HL-60/S4 (cell line): ENCODE measurements at regions not wholly inside any gene's neighbourhood (a gene's known extent, or its start where the extent isn't known, plus 50 kb on each side); places are given as distances from the start of the nearest gene placed in this dataset.

Experiments
- in situ Hi-C: fragments of 300-500 bp; cut with MboI; formaldehyde crosslinking; loops from 2 replicates; pipeline ENCODE4 v1.14.3; 2022; ENCODE audit warnings: low sequenced_read_pairs

DNA sequence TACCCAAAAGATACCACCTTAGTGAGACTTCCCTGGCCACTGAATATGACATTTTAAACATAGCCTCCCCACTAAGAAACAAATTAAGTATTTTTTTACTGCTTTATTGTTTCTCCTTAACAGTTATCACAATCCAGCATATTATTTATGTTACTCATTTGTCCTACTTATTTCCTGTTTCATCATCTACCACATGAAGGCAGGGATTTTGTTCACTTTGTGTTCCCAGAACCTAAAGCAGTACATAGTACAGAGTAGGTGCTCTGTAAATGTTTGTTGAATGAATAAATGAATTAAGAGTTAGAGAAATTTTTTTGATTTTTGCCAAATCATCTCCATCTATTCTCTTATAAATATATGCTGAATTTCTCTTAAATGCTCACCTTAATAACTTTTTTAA, 318.4 kb upstream of the GIMD1 start:
- in situ Hi-C loops, result no loop called here

DNA sequence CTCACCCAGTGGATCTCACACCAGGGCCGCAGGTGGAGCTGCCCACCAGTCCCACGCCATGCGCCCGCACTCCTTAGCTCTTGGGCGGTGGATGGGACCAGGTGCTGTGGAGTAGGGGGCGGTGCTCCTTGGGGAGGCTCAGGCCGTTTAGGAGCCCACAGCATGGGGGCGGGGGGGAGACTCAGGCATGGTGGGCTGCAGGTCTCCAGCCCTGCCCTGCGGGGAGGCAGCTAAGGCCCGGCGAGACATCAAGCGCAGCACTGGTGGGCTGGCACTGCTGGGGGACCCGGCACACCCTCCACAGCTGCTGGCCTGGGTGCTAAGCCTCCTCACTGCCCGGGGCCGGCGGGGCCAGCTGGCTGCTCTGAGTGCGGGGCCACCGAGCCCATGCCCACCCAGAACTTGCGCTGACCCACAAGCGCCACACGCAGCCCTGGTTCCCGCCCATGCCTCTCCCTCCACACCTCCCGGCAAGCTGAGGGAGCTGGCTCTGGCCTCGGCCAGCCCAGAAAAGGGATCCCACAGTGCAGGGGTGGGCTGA, 312.9 kb upstream of the GIMD1 start:
- in situ Hi-C loops, result no loop called here

DNA sequence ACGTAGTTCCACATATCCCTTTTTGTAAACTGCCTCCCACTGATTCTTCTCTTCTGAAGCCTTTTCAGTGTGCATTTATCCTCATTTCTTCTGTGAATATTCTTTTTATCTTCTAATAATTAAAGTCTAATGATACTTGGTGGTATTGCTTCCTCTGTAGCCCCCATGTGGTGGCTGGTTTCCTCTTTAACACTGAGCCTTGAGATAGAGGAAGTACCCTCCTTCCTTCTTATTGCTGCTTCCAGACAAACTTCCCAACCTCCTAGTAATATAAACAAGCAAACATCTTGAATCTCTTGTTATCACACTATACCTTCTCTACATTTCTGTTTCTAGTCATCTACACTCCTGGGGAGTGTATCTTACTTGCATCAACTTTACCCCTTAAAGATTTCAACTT, 310.5 kb upstream of the GIMD1 start:
- in situ Hi-C loops, result no loop called here

DNA sequence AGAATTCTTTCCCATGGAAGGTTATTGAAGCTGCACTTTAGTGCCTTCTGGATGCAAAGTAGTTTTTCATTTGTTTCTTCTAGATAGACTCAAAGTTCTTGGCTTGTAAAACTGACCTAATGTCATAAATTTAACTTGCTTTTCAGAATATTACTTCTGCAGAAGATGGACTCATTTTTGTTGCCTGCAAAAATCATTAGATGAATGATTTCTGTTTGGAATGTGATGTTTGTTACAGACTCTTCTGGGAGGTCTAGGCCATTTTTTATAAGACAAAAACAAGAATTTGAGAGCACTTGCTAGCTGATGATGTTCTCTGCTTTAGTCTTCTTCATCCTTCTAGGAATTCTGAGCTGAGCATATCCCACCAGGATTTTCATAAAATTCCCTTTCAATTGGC, 308.6 kb upstream of the GIMD1 start:
- in situ Hi-C loops, result no loop called here

DNA sequence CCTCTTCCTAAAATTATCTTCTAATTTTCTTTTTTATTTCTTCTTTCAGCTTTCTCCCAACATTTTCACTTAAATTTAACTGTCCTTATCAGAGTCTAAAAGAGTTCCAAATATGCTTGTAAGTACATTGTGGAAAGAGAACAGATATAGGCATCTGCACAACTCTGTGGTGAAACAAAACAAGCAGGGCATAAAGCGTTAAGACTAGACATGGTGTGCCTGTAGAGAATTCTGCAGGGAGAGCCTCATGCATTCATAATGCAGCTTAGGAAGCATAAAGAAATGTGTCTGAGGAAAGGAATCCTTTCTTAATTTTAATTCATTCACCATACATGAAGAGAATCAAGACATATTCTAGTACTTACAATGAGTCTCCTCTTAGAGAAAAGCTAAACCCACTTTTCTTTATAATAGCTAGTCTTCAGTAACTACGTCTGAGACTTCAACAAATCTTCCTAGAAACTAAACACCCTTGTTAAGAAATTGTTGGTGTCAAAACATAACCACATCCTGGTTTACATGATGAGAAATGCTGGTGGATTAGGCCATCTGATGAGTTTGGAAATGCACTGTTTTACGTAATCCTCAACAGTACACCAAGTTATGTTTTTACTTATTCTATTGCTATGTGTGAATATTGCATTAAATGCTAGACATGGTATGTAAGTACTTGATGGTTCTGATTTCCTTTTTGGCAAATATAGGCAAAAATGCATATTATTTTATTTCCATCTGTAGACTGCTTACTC, 307.8 kb upstream of the GIMD1 start:
- in situ Hi-C loops, result no loop called here

DNA sequence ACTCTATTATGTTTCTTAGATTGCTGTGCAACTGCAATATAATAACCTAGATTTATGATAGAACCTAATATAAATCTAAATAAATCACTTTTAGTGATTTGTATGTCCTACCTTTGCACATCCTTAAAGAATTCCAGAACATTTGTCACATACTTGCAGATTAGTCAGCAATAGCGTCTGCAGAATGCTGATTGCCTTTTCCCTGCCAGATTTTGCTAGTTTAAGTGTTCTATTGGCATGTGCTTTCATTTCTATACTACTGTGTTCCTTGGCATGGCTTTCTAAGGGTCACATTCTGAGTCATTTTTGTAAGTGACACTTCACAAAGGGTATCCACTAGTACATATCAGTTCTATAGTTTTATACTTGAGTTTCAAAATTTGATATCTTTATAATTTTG, 303.1 kb upstream of the GIMD1 start:
- in situ Hi-C loops, result no loop called here

DNA sequence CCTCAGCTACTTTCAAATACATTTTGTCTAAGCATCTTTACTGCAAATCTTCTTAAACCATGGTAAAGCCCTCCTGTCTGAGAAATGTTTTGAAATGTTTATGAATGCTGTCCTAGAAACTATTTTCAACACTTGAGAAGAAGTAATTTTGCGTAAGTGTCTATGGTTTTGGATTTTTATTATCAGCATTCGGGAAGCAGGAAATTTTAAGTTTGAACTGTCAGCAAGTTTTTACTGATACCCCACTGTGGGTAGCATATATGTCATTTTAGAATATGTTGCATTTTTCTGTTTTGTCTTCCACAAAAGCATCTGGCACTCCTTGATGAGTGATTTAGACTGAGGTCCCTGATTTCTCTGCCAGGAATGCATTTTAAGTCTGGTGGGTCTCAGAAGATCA, 302.4 kb upstream of the GIMD1 start:
- in situ Hi-C loops, result no loop called here

DNA sequence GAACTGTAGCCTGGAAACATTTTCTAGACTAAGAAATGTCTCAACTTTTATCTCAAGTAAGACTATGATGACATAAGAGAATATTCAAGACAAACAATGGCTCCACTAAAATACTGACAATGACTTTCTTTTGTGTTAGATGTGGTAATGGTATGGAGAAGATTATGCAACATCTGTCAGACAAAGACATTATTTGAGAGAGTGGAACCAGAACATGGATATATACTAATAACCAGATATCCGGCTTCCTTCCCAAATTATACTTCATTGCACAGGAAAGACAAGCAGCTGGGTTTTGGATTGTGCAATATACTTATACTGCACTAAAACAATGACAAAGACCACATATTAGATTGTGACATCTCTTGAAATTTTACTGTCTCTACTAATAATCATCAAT, 290.8 kb upstream of the GIMD1 start:
- in situ Hi-C loops, result no loop called here

DNA sequence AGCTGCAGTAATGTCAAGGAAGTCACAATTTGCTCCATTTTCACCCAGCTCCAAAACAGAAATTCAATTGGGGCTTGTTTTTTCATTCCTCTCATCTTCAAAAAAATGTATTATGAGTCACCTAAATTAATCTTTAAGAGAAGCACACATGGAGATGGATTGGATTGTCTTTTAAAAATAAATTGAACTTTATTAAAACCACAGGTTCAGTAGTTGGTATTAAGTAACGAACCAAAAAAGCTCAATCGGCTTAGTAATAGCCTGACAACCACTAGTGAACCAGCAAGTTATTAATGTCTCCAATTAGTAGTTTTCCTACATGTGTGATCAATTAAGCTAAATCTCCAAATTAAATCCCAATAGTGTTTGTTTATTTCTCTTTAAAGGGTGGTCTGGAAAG, 283.5 kb upstream of the GIMD1 start:
- in situ Hi-C loops, result no loop called here

DNA sequence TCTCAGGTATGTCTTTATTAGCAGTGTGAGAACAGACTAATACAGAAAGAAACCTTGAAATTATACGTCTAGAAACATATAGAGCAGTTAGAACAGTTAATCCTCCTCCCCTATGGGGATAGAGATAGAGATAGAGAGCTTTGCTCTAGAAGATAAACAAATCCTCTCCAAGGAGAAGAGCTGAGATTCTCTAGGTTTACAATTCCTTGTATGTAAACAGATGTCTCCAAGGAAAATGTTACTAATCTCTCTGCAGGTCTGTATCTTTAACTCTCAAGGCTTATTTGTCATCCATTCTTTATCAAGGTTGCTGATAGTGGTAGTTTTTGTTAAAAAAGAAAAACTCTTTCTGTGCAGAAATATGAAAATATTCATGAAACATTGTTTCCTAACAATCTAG, 282.1 kb upstream of the GIMD1 start:
- in situ Hi-C loops, result no loop called here

DNA sequence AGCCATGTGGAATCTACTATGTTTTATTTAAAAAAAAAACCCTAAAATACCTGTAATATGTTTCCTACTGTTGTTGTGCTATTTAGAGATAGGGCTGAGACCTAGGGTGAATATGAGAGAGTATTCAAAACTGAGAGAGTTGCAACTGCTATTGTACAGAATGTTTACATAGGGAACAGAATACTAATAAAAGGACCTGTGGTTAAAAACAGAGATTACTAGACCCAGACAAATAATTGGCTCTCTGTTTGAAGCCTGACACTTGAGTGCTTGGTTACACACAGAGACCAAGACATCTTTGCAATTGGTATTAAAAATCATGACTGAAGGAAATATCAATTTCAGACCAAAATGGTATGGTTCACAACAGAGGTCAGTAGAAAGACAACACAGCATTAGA, 278.9 kb upstream of the GIMD1 start:
- in situ Hi-C loops, result no loop called here

DNA sequence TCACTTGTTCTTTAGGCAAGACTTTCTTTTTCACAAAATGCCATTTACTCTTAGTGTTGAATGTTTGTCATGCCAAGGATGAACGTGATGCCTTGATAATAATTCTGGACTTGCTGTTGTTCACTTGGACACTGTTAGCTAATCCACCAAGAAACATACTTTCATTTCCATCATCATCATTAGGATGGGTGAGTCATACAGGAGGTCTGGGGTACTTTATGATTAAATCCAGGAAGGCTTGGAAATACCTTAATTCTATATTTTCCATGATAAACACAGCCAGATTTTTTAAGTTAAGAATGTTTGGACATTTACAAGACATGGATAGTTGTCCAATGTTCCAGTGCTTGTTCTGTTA, 260.7 kb upstream of the GIMD1 start:
- in situ Hi-C loops, result no loop called here

DNA sequence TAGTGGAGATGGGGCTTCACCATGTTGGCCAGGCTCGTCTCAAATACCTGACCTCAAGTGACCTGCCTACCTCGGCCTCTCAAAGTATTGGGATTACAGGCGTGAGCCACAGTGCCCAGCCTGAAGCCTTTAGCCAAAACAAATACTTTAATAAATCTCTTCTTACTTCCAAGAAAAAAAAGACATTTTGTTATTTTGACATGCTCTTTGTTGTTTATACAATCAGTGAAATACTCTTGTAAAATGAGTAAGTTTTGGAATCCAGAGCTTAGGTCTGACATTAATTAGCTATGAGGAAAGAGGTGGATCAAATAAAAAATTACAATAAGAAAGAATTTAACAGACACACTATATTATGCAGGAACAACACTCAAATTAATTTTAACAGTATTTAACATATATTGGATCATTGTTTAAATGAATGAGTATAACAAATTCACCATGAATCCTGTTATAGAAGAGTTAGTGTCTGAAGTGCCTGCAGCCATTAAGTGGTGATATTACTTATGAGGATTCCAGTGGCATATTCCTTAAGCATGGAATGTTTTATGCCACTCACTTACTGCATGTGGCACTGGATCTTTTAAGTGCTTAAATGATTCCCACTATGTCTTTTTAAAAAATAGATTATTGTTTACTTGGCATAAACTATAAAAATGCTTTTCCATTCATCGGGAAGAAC, 260.1 kb upstream of the GIMD1 start:
- in situ Hi-C loops, result no loop called here

DNA sequence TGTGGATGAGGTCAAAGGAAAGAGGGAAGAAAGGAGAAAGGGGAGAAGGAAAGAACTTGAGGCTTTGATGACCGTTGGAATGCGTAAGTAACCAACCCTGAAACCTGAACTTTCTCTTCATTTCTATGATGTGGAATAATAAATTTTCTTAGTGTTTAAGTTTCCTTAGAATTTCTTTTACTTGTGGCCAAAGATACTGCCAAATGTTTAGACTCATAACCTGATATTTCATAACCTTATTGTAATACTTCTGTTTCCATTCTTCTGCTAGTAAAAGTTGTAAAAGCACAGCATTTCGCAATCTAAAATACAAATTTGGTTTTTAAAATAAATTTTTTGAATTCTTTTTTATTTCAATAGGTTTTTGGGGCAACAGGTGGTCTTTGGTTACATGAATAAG, 258.5 kb upstream of the GIMD1 start:
- in situ Hi-C loops, result no loop called here

DNA sequence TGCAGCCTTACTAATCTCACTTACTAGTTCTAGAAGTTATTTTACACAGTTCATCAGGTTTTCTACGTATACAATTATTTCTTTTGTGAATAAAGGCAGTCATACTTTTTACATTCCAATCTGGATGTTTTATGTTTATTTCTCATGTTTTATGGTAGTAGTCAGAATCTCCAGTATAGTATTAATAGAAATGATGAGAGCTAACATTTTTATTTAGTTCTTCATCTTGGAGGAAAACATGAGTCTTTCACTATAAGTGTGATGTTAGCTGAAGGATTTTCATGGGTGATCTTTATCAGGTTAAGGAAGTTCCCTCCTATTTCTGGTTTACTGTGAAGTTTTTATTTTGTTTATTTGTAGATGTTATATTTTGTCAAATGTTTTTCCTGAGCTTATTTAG, 256.1 kb upstream of the GIMD1 start:
- in situ Hi-C loops, result no loop called here

DNA sequence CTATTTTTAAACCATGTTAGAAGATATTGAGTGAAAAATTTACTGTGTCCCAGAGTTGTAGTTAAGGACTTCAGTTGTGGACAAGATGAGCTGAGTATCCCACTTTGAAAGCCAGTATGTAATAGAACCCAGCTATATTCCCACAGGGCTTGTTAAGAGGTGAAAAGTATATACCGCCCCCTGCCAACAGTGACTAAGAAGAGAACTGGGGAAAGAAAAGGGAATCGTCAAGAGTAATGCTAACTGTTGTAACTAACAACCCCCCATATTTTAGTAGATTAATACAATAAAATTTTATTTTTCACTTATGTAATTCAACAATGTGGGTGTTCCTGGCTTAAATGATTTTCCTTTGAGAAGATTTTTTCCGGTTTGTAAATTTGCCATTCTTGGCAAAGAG, 250.4 kb upstream of the GIMD1 start:
- in situ Hi-C loops, result no loop called here

DNA sequence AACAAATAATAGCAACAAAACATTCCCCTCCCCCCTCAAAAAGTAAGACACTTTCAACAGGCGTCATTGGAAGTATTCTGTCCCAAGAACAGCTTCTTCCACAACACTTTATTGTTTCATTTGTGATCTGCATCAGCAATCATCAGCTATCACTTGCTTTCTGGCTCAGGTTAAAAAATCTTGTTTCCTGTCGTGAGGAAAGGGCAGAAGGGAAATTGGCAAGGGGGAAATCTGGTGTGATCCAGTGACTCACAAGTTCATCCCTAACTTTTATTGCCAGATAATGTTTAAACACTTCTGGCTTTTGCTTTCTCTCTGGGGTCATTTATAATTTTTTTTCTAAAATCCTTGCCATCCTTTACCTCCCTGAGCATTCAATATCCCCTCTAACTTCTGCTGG, 247.4 kb upstream of the GIMD1 start:
- in situ Hi-C loops, result no loop called here

DNA sequence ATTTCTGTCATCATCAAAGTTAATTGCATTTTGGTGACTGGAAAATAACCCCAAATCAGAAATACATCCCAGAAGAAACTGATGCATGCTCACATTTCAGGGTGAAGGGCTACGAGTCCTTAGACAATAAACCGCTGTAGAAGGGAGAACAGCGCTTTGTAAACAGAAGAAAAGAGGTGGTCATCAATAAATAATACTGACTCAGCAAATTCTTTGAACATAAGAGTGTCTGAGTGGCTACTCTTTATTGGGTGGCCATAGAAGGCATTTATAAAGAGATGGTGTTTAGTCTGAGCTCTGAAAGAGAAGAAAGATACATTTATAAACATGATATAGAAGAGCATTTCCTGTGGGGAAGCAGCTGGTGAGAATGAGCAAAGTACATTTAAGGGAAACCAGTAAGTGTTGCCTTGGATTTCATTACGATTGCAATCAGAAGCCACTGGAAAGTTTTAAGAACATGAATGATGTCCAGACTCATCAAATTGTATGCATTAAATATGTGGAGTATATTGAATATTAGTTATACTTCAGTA, 246.9 kb upstream of the GIMD1 start:
- in situ Hi-C loops, result no loop called here

DNA sequence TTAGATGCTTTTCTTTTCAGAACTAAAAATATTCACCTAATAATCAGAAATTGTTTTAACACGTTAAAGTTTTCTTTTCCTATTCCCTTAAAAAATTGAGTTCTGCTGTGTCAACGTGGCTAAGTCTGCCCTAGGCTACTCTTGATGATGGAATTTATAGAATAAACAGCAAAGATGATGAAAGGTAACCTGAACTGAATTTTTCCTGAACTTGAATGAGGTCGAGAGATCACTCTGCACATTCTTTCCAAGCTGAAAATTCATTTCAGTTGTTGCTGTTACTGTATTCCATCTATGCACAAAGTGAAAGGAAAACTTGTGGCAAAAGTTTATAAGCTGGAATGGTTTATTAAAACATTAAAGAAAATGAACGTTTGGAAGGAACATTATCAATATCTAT, 245.9 kb upstream of the GIMD1 start:
- in situ Hi-C loops, result no loop called here

DNA sequence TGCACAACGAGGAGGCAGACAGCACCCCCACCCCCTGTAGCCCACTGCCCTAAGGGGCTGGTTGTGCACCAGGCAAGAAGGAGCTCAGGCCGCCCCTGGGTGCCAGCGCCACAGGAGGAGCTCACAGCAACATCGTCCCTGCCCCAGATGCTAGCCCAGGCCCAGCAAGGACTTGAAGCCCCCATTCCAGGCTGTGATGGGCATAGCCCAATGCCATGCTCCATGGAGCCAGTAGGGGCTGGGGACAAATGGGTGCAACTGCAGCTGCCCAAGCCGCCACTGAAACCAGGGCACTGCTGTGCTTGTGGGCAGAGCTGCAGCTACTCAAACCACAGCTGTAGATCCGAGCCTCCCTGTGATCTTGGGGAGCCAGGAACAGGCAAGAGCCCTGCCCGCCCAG, 241.3 kb upstream of the GIMD1 start:
- in situ Hi-C loops, result no loop called here

DNA sequence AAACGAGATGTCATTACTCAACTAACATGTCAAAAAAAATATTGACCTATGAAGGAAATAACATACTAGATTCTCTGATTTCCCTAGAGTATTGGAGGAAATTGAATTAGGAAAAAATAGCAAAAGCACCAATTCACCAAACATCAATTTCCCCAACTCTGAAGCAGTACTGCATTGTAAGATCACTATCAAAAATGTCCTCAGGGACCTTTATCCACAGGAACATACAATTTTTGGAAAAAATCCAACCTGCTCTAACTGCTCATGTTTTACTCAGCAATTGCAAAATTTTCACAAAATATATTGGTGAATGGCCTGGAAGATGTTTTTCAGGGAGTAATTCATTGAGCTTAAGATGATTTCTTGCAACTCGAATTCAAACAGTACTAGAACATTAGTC, 239.0 kb upstream of the GIMD1 start:
- in situ Hi-C loops, result no loop called here

DNA sequence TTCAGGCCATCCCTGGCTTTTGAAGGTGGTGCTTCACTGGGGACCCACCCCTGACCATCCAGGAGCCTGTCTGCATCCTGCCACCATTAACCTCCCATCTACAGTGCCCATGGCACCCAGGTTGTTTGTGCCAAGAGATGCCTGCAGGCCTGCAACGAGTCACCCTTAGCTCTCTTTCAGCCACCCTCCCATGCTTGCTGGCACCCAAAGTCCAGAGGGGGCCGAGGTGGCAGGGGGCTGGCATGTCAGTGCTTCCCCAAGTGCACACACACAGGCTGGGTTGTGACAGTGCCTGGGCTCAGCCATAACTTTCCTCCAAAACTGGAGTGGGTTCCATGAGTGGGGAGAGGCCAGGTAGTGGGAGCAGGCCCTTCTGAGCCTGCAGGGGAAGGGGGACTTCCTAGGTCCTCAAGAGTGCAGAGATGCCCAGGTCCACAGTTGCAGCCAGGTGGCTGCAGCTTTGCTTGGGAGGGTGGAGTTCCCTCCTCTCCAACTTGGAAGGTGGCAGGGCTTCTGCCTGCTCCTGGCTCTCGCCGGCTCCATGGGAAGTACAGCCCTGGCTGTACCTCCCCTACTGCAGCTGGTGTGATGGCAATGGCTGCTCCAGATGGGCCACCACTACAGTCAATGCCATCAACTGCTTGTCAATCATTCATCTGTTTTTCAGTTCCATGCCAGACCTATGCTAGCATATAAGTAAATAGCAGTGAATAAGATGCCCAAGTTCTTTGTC, 235.9 kb upstream of the GIMD1 start:
- in situ Hi-C loops, result no loop called here
